ENCODE measurements at regions not wholly inside any gene's neighbourhood (a gene's known extent, or its start where the extent isn't known, plus 50 kb on each side); places are given as distances from the start of the nearest gene placed in this dataset.

GRCh38 chr18:46224181-46224775 lies 120.1 kb downstream of the HAUS1 start:
- in situ Hi-C loops (cut with MboI) = no loop called here
- no peak overlapping the region for H3K27ac ChIP-seq (ENCODE audit: extremely low read depth, low read depth, low read length)
- no peaks in the 10 kb centered on the region for H3K9me1 ChIP-seq (ENCODE audit: control insufficient read depth, insufficient read depth, low read length)
- H3K79me2 ChIP-seq (ENCODE audit: control insufficient read depth, insufficient read depth, low read length) = peaks cover 50% of the 10 kb centered on the region
- H3K36me3 ChIP-seq (ENCODE audit: control insufficient read depth, insufficient read depth, low read length) = peaks cover 12% of the 10 kb centered on the region; the same call in 1 of the 3 replicates
- H3K9ac ChIP-seq (ENCODE audit: insufficient read depth in 1 of 2, low read depth in 2 of 2, low read length in 2 of 2) = no peak overlapping the region
- H4K20me1 ChIP-seq (replicated peaks; ENCODE audit: control insufficient read depth, insufficient read depth, low read length) = no peaks in the 10 kb centered on the region
- no peak for ATAC-seq
- H2AFZ ChIP-seq (ENCODE audit: low read depth, low read length) = no peak overlapping the region
- FAIRE-seq = no peak
- TF ChIP-seq ZNF445 (CRISPR knock-in tag; IDR thresholded peaks at IDR 0.05; ENCODE audit: low read depth) = no peak
- TF ChIP-seq ZNF511 (CRISPR knock-in tag; IDR thresholded peaks at IDR 0.05) = no peak
- TF ChIP-seq IFI16 (CRISPR knock-in tag; IDR thresholded peaks at IDR 0.05) = no peak
- no peak for TF ChIP-seq ZNF124 (CRISPR knock-in tag; IDR thresholded peaks at IDR 0.05)
- TF ChIP-seq SRF (CRISPR knock-in tag; IDR thresholded peaks at IDR 0.05) = no peak
- no peak for TF ChIP-seq ZNF311 (CRISPR knock-in tag; IDR thresholded peaks at IDR 0.05)
- TF ChIP-seq POLR2H (tag; IDR thresholded peaks at IDR 0.05; ENCODE audit: low read depth) = no peak
- no peak for TF ChIP-seq TCF7 (IDR thresholded peaks at IDR 0.05; ENCODE audit: borderline replicate concordance)
- TF ChIP-seq ILK (tag; IDR thresholded peaks at IDR 0.05; ENCODE audit: borderline replicate concordance, low read depth) = no peak
- TF ChIP-seq DMBX1 (CRISPR knock-in tag; IDR thresholded peaks at IDR 0.05; ENCODE audit: borderline replicate concordance) = no peak
- no peak for TF ChIP-seq U2AF1 (optimal IDR thresholded peaks at IDR 0.05; ENCODE audit: low read depth, low read length)
- TF ChIP-seq ZNF133 (CRISPR knock-in tag; IDR thresholded peaks at IDR 0.05) = no peak
- TF ChIP-seq CBX1 (IDR thresholded peaks at IDR 0.05; ENCODE audit: low read depth) = no peak
- no peak for TF ChIP-seq CTBP1 (IDR thresholded peaks at IDR 0.05; ENCODE audit: borderline replicate concordance)
- TF ChIP-seq GABPB2 (CRISPR knock-in tag; conservative IDR thresholded peaks at IDR 0.05) = no peak
- no peak for TF ChIP-seq ZNF175 (CRISPR knock-in tag; IDR thresholded peaks at IDR 0.05; ENCODE audit: low read depth)
- no peak for TF ChIP-seq IRF9 (tag; IDR thresholded peaks at IDR 0.05)
- no peak for TF ChIP-seq HMG20B (CRISPR knock-in tag; IDR thresholded peaks at IDR 0.05)
- TF ChIP-seq TEAD2 (tag; IDR thresholded peaks at IDR 0.05) = no peak
- H3K9me3 ChIP-seq (replicated peaks; ENCODE audit: control insufficient read depth, insufficient read depth, low read depth, low read length) = no peaks in the 10 kb centered on the region
- no peak for DNase-seq (ENCODE audit: extremely low read depth in 1 of 4, low spot score in 3 of 4)
- no peak overlapping the region for H3K4me3 ChIP-seq
- no peak overlapping the region for H3K4me2 ChIP-seq (ENCODE audit: insufficient read depth, low read length)
- no TSS peak for BruUV-seq (replicated peaks)
- H3K4me1 ChIP-seq (replicated peaks in 1 of 2; ENCODE audit: control insufficient read depth in 2 of 2, insufficient read depth in 2 of 2, low read length in 2 of 2) = peaks cover 0 to 11% of the 10 kb centered on the region in 2 experiments; a peak in 2 of 5 replicates
- H3K27me3 ChIP-seq (ENCODE audit: control insufficient read depth in 2 of 2, insufficient read depth in 2 of 2, low read length in 2 of 2) = no peaks in the 10 kb centered on the region
- POLR2A ChIA-PET = interaction anchor here (0.8 kb wide), 1 partner anchor 40 kb away, joined by 3 read pairs; no protein-coding TSS in a partner anchor
- CTCF ChIA-PET (ENCODE audit: low intra/inter-chr PET ratio) = no interaction called here
- intact Hi-C loops (cut with micrococcal nuclease) = no loop called here
- WGBS (ENCODE audit: insufficient coverage, low coverage, missing lambda C conversion rate) = 71% methylated on average over 2 of the region's 2 CpGs
